Skin epidermis (tissue), 12 donors: ENCODE measurements at regions not wholly inside any gene's neighbourhood (a gene's known extent, or its start where the extent isn't known, plus 50 kb on each side); places are given as distances from the start of the nearest gene placed in this dataset.
A peak's percentile ranks its signal among the peaks of the same experiment; 100 is the strongest.
"Not testable (repeated sequence)": the region's sequence is repeated elsewhere in the genome, so short reads cannot be mapped to it uniquely, and the experiment has no call there.

ENCODE experiments used
- H3K27ac ChIP-seq, 21 experiments: fragments of 200-600 bp; sonication (generic) in 11 of 21; one replicate each; pipeline ENCODE4 v1.5.0; 2020; ENCODE audit warnings: mild to moderate bottlenecking in 3 of 21, inconsistent platforms in 2 of 21, moderate library complexity in 2 of 21
- H3K4me3 ChIP-seq, 7 experiments: fragments of 200-600 bp; sonication (generic) in 2 of 7; one replicate each; pipeline ENCODE4 v1.5.0; 2020; ENCODE audit warnings: inconsistent platforms in 2 of 7, mild to moderate bottlenecking in 2 of 7, moderate library complexity in 1 of 7

GRCh38 chr6:20334962-20335361 lies 66.7 kb upstream of the E2F3 start:
- Histone ChIP-seq H3K27ac (no peak overlapping the region), H3K4me3 (no peak overlapping the region)

GRCh38 chr6:20335872-20336271 lies 65.8 kb upstream of the E2F3 start:
- no peak overlapping the region for H3K4me3 ChIP-seq
- H3K27ac ChIP-seq, result peak overlapping the region in 2 of 21 experiments; percentile 23 to 59

- Histone ChIP-seq H3K4me3 (no peak overlapping the region), H3K27ac (no peak overlapping the region)
Measured at GRCh38 chr6:20338156-20338555, 63.5 kb upstream of the E2F3 start.

GRCh38 chr6:20340068-20340848 lies 61.4 kb upstream of the E2F3 start:
- no peak overlapping the region for H3K4me3 ChIP-seq
- H3K27ac ChIP-seq, result no peak overlapping the region

- Histone ChIP-seq H3K27ac (no peak overlapping the region), H3K4me3 (no peak overlapping the region)
Measured at GRCh38 chr6:20341096-20341495, 60.6 kb upstream of the E2F3 start.

DNA sequence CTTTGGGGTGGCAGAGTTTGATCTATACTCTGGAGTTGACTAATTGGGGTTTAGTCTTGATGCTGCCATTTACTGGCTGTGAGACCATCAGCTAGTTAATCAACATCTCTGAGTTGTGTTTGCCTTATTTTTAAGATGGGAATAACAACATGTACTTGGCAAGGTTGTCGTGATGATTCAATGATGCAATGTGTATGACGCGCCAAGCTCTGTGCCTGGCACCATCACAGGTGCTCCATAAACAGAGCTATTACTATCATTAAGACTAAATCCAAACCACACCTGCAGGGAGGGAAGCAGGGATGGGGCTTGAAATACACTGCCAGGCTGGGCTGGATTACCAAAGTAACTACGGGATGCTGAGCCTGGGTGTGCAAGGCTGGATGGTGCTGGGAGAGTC lies 60.1 kb upstream of the E2F3 start:
- no peak overlapping the region for H3K27ac ChIP-seq

DNA sequence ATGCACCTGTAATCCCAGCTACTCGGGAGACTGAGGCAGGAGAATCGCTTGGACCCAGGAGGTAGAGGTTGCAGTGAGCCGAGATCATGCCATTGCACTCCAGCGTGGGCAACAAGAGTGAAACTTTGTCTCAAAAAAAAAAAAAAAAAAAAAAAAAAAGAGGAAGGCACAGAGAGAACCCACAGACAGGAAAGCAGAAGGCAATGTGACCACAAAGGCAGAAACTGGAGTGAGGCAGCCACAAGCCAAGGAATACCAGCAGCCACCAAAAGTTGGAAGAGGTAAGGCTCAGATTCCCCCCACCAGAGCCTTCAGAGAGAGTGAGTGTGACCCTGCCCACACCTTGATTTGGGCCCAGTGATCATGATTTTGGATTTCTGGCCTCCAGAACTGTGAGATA lies 54.7 kb upstream of the E2F3 start:
- H3K27ac ChIP-seq, H3K4me3 ChIP-seq: not testable (repeated sequence)

More for the DNA sequence above, 60.1 kb upstream of the E2F3 start:
- no peak overlapping the region for H3K4me3 ChIP-seq

DNA sequence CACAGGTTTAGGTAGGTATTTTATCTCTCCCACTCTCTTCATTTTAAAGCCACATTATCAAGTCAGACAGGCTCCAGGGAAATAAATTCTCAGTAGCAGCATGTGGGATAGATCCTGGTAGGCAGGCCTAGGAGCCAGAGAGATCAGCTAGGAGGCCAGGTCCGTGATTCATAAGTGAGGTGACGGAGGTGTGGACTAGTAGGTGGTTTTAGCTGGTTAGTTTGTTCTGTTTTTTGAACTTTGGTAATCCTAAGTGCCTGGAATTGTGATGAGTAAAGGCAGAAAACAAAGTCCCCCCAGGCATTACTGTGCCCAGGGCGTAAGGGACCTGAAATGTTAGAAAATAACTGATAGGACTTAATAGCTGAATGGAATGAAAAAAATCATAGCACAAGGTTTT lies 53.6 kb upstream of the E2F3 start:
- no peak overlapping the region for H3K4me3 ChIP-seq

DNA sequence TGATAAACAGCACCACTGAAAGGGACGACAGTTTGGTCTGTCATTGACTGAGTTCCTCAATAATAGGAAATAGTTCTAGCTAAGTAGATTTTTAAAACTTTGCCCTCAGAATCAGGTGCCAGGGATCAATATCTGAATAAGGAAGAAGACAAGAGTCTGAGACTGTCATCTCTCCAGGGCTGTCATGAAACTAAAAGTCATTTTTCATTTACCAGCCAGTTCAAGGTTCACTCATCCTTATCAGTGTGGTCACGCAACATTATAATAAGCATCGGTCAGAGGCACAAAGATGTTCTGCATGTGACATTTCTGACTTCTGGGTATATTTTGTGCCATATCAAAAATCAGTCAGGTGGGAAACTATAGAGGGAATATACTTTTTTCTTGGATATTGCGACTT lies 52.5 kb upstream of the E2F3 start:
- H3K27ac ChIP-seq, result no peak overlapping the region
- H3K4me3 ChIP-seq, result no peak overlapping the region

More for the DNA sequence above, 53.6 kb upstream of the E2F3 start:
- H3K27ac ChIP-seq, result no peak overlapping the region

GRCh38 chr6:20350215-20350614 lies 51.5 kb upstream of the E2F3 start:
- Histone ChIP-seq H3K4me3 (no peak overlapping the region), H3K27ac (no peak overlapping the region)

DNA sequence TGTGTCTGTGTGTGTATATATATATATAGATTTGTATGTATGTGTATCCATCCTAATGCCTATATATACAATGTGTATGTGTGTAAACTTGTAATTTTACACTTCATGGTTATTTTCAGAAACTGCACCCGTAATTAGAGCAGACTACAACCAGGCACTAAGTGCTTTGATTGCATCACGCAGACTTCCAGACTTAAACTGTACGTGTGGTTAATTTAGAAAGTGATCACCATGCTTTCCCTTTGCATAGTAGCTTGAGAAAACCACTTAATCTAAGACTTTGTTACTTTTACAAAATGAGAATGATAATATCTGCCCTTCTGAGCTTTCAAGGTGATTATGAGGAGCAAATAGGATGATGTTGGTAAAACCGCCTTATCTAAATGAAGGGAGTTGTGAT lies 50.1 kb upstream of the E2F3 start:
- H3K27ac ChIP-seq, result no peak overlapping the region
- H3K4me3 ChIP-seq, result no peak overlapping the region
